ENCODE measurements at regions not wholly inside any gene's neighbourhood (a gene's known extent, or its start where the extent isn't known, plus 50 kb on each side); places are given as distances from the start of the nearest gene placed in this dataset.

GRCh38 chr9:31702957-31703356 lies 681.5 kb upstream of the ACO1 start:
- ATAC-seq (ENCODE audit: low FRiP score) (no peak), DNase-seq (ENCODE audit: low spot score) (no peak)
- TF ChIP-seq CTCF (IDR thresholded peaks at IDR 0.05): no peak

- no peak for TF ChIP-seq CTCF (IDR thresholded peaks at IDR 0.05)
- DNase-seq (ENCODE audit: low spot score) (no peak), ATAC-seq (ENCODE audit: low FRiP score) (no peak)
These were observed 669.2 kb upstream of the ACO1 start for GRCh38 chr9:31715250-31715649.

GRCh38 chr9:31719262-31719661 lies 665.2 kb upstream of the ACO1 start:
- no peak for TF ChIP-seq CTCF (IDR thresholded peaks at IDR 0.05)

GRCh38 chr9:31730398-31730797 lies 654.0 kb upstream of the ACO1 start:
- DNase-seq (ENCODE audit: low spot score) (no peak), ATAC-seq (ENCODE audit: low FRiP score) (no peak)
- no peak for TF ChIP-seq CTCF (IDR thresholded peaks at IDR 0.05)

More at GRCh38 chr9:31719262-31719661, 665.2 kb upstream of the ACO1 start:
- ATAC-seq (ENCODE audit: low FRiP score) (no peak), DNase-seq (ENCODE audit: low spot score) (no peak)

- ATAC-seq (ENCODE audit: low FRiP score) (no peak), DNase-seq (ENCODE audit: low spot score) (no peak)
- TF ChIP-seq CTCF (IDR thresholded peaks at IDR 0.05): no peak
These were observed 651.3 kb upstream of the ACO1 start for GRCh38 chr9:31733166-31733565.

GRCh38 chr9:31736581-31737179 lies 647.8 kb upstream of the ACO1 start:
- ATAC-seq (ENCODE audit: low FRiP score): no peak
- TF ChIP-seq CTCF (IDR thresholded peaks at IDR 0.05): no peak
- no peak for DNase-seq (ENCODE audit: low spot score)

- no peak for TF ChIP-seq CTCF (IDR thresholded peaks at IDR 0.05)
- ATAC-seq (ENCODE audit: low FRiP score): no peak
- no peak for DNase-seq (ENCODE audit: low spot score)
These were observed 643.7 kb upstream of the ACO1 start for GRCh38 chr9:31740705-31741104.
